Pancreas (tissue), 10 donors: ENCODE measurements at regions not wholly inside any gene's neighbourhood (a gene's known extent, or its start where the extent isn't known, plus 50 kb on each side); places are given as distances from the start of the nearest gene placed in this dataset.

Experiments used
- ATAC-seq, 4 donors: fragments of 200-7000 bp; cut with Tn5 transposase; one replicate each; pipeline versions ENCODE4 v1.8.0 to v1.9.1; 2020; ENCODE audit warnings: mild to moderate bottlenecking in 4 of 4, moderate library complexity in 4 of 4
- DNase-seq, 6 donors: peaks; one replicate each; pipeline ENCODE4 v3.0.0-alpha.2; 2020
- FAIRE-seq: peaks from 2 replicates; lab custom pipeline; 2012; peaks lifted over from hg19 to GRCh38; lab: Jason Lieb, UNC
- H3K27ac ChIP-seq, 4 donors: fragments of 200-600 bp; sonication (generic); 1 replicate in 3 of 4; 2 replicates in 1 of 4; pipeline versions ENCODE4 v1.5.0 to v1.8.0; 2020
- H3K27me3 ChIP-seq, 4 donors: fragments of 200-600 bp; one replicate each; pipeline ENCODE4 v1.8.0; 2021
- H3K36me3 ChIP-seq, 3 donors: fragments of 200-600 bp; sonication (generic) in 1 of 3; one replicate each; pipeline versions ENCODE4 v1.5.0 to v1.8.0; 2020 to 2021
- H3K4me1 ChIP-seq, 3 donors: fragments of 200-600 bp; one replicate each; pipeline ENCODE4 v1.8.0; 2021
- H3K4me3 ChIP-seq, 4 donors: fragments of 200-600 bp; sonication (generic) in 2 of 4; one replicate each; pipeline versions ENCODE4 v1.5.0 to v1.8.0; 2020 to 2021
- H3K9me3 ChIP-seq, 4 donors: fragments of 200-600 bp; one replicate each; pipeline ENCODE4 v1.8.0; 2021
- CTCF ChIP-seq, 4 donors: fragments of 200-600 bp; sonication (generic) in 3 of 4; IDR thresholded peaks; one replicate each; pipeline versions ENCODE4 v1.5.0 to v1.8.0; 2021; ENCODE audit warnings: antibody characterized with exemption in 4 of 4
- WGBS, 2 donors: extraction: QIAGEN DNeasy Blood & Tissue Kit; methylation state at CpG; one replicate each; pipeline ENCODE4 v1.1.7; 2013; 5-methylcytosine and 5-hydroxymethylcytosine counted together
- intact Hi-C, 3 donors: fragments of 100-400 bp; cut with DNase I; formaldehyde crosslinking; loops; one replicate each; pipeline versions ENCODE4 v1.11.1 to v1.14.2; 2022
- donor health status: healthy with polysubstance abuse.
- donor health status: DM: no; HTN: no; CAD: no; lungs with moderate emphysema.
- donor health status: DM: no; HTN: no; CAD: no.
- donor health status: control.
- donor health status: control.
- donor health status: Bipolar disorder and iron deficiency.
- donor health status: DM: yes; HTN: yes; CAD: no.
- donor health status: DM: no; HTN: no; CAD: no.
- donor health status: DM: no; HTN: no; CAD: no.
- donor health status: DM: yes; HTN: yes; CAD: no.

GRCh38 chr3:107868449-107868848, 222.4 kb downstream of the CD47 start:
- ATAC-seq (no peak), FAIRE-seq (no peak), DNase-seq (no peak)
- TF ChIP-seq CTCF (IDR thresholded peaks at IDR 0.05) = no peak
- Histone ChIP-seq H3K9me3 (no peaks in the 10 kb centered on the region), H3K27me3 (no peaks in the 10 kb centered on the region), H3K4me1 (no peaks in the 10 kb centered on the region), H3K36me3 (no peaks in the 10 kb centered on the region), H3K27ac (no peak overlapping the region), H3K4me3 (no peak overlapping the region)
- intact Hi-C loops = no loop called here

- Histone ChIP-seq H3K9me3 (no peaks in the 10 kb centered on the region), H3K27me3 (no peaks in the 10 kb centered on the region), H3K27ac (no peak overlapping the region), H3K4me1 (no peaks in the 10 kb centered on the region), H3K36me3 (no peaks in the 10 kb centered on the region), H3K4me3 (no peak overlapping the region)
- DNase-seq (no peak), ATAC-seq (no peak), FAIRE-seq (no peak)
- intact Hi-C loops = no loop called here
- 28 to 37% methylated on average over 3 of the region's 3 CpGs for WGBS, 2 donors
- TF ChIP-seq CTCF (IDR thresholded peaks at IDR 0.05) = no peak
These were observed 228.9 kb downstream of the CD47 start for GRCh38 chr3:107861904-107862303.

- ATAC-seq (no peak), FAIRE-seq (no peak), DNase-seq (no peak)
- no peaks in the 10 kb centered on the region for H3K9me3 ChIP-seq
- intact Hi-C loops = no loop called here
- no peak overlapping the region for H3K27ac ChIP-seq
- H3K36me3 ChIP-seq = no peaks in the 10 kb centered on the region
- no peaks in the 10 kb centered on the region for H3K27me3 ChIP-seq
- TF ChIP-seq CTCF (IDR thresholded peaks at IDR 0.05) = no peak
- H3K4me1 ChIP-seq = no peaks in the 10 kb centered on the region
- no peak overlapping the region for H3K4me3 ChIP-seq
- 26 to 52% methylated on average over 2 of the region's 2 CpGs for WGBS, 2 donors
These were observed 229.4 kb downstream of the CD47 start for GRCh38 chr3:107861422-107861821.
